GM19467 (cell line): ENCODE measurements at regions not wholly inside any gene's neighbourhood (a gene's known extent, or its start where the extent isn't known, plus 50 kb on each side); places are given as distances from the start of the nearest gene placed in this dataset.
"Not testable (repeated sequence)": the region's sequence is repeated elsewhere in the genome, so short reads cannot be mapped to it uniquely, and the experiment has no call there.

Experiments
- ATAC-seq: cut with Tn5 transposase; IDR thresholded peaks from one replicate; pipeline ENCODE4 v1.9.1; 2021; ENCODE audit warnings: mild to moderate bottlenecking, moderate library complexity; ENCODE audit not compliant: unreplicated experiment

- no peak for ATAC-seq
Measured at GRCh38 chr14:29352706-29353080, 575.0 kb downstream of the PRKD1 start.

GRCh38 chr14:29353513-29353912 is 574.1 kb downstream of the PRKD1 start:
- no peak for ATAC-seq

DNA sequence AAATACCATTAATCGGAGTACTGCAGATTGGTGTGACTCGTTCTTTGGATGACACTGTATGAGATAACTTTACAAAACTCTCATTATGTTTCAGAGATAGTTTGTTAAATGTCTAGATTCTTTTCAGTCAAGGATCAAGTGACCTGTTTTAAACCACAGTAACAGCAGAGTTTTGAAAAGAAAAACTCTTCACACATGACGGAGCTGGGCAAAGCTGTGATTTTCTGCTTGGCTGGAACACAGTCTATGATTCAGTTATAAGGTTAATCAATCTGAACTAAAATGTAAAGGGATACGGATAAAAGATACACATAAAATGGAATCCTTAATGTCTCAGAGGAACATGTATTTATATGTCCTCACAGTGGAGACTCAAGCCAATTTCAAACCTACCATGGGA is 573.2 kb downstream of the PRKD1 start:
- ATAC-seq = no peak

GRCh38 chr14:29355331-29355730 is 572.3 kb downstream of the PRKD1 start:
- no peak for ATAC-seq

- ATAC-seq = no peak
Measured at GRCh38 chr14:29355846-29356245, 571.8 kb downstream of the PRKD1 start.

DNA sequence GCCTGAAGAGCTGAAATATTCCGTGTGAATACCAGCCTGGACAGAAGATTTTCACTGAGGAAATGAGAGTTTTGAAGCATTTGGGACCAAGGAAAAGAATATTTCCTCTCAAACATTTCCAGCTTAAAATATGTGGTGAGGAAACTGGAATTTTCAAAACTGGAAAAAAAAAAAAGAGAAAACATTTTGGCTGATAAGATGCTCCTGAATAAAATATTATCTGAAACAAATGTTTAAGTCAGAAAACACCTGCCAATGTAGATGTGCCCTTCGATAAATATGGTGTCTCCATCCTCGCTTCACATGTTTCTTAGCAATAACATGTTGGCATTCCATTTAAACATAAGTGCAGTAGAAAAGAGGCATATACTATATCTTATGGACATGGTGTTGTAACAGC is 567.0 kb downstream of the PRKD1 start:
- no peak for ATAC-seq

DNA sequence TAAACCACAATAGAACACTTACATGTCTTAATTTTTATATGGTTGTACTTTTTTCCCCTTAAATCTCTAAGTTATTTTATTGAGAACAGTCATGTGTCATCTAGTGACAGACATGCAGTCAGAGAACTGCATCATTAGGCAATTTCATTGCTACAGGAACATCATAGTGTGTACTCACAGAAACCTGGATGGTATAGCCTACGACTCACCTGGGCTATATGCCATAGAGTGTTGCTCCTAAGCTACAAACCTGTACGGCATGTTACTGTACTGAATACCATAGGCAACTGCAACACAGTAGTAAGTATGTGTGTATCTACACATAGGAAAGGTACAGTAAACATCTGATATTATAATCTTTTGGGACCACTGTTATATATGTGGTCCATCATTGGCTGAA is 557.6 kb downstream of the PRKD1 start:
- ATAC-seq = no peak

GRCh38 chr14:29376237-29376636 is 551.4 kb downstream of the PRKD1 start:
- no peak for ATAC-seq

GRCh38 chr14:29380826-29381225 is 546.8 kb downstream of the PRKD1 start:
- no peak for ATAC-seq

DNA sequence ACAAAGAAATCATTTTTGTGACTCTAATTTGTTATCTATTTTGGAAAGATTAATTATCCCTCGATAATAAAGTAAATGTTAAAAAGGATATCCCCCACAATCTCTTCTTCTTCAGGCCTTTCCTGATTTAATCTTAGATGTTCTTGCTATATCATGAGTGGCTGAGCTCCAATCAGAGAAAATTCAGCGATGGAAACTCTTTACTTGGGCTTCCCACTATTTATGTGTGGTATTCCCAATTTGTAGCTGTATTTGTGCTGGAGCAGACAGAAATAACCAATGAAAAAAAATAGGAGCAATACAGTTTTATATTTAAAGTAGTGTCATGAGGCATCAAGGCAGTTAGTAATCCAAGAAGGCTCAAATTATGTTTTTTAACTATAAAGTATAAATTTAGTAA is 539.1 kb downstream of the PRKD1 start:
- no peak for ATAC-seq

GRCh38 chr14:29390081-29390832 is 537.4 kb downstream of the PRKD1 start:
- ATAC-seq = no peak

GRCh38 chr14:29391231-29391630 is 536.4 kb downstream of the PRKD1 start:
- no peak for ATAC-seq

- ATAC-seq = no peak
Measured at GRCh38 chr14:29391801-29392200, 535.8 kb downstream of the PRKD1 start.

DNA sequence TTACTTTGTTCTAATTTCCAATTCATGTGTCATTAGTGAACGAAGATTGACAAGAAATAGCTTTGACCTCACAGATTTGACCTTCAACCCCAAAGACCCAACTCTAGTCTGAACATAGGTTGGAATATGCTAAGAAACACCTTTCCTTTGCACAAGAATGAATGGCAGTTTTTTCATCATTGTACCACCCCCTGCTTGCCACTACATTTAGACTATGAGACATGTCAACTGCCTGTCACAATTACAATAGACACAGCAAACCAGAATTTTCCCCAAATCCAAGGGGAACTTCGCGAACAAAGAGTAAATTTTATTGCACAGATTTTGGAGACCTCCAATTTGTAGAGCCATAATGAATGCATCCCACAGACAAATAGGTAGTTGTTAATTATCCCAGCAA is 535.4 kb downstream of the PRKD1 start:
- ATAC-seq = no peak

DNA sequence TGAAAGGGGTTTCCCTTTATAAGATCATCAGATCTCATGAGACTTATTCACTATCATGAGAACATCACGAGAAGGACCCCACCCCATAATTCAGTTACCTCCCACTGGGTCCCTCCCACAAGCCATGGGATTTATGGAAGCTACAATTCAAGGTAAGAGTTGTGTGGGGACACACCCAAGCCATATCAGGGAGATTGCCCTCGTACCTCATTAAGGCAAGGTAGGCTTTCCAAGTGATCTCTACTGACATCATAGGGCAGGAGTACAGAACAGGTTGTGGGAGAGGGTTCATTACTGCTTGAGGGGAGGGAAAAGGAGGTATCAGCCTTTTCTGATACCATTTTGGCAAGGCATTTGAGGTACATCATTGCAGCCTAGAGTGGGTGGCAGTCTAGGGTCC is 524.6 kb downstream of the PRKD1 start:
- no peak for ATAC-seq

DNA sequence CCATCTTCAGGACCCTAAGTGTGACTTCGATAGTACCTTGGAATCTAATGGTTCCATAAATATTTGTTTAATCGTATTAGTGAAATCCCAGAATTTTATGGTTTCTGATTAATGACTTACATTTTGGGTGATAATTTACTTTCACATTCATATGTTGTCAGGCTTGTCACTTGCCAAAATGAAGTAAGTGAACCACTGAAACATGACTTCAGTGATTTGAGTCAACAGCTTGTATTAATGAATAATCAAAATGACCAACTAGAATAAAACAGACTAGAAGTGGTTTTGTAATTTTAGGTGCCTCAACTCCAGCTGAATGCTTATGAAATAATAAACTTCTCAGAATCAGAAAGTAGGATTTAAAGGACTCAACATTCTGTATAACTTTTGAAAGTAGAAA is 517.1 kb downstream of the PRKD1 start:
- ATAC-seq = peak; percentile 61

DNA sequence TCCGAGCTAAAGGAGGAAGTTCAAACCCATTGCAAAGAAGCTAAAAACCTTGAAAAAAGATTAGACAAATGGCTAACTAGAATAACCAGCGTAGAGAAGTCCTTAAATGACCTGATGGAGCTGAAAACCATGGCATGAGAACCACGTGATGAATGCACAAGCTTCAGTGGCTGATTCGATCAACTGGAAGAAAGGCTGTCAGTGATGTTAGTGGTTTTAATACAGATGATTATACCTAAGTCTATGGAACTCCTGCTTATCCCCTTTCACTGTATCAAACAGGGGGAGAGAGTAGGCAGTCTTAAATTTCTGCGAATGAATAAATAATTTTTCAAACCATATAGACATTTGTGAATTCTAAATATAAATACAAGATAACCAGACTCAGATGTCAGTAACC is 512.7 kb downstream of the PRKD1 start:
- not testable (repeated sequence) for ATAC-seq

GRCh38 chr14:29419736-29420135 is 507.9 kb downstream of the PRKD1 start:
- no peak for ATAC-seq

DNA sequence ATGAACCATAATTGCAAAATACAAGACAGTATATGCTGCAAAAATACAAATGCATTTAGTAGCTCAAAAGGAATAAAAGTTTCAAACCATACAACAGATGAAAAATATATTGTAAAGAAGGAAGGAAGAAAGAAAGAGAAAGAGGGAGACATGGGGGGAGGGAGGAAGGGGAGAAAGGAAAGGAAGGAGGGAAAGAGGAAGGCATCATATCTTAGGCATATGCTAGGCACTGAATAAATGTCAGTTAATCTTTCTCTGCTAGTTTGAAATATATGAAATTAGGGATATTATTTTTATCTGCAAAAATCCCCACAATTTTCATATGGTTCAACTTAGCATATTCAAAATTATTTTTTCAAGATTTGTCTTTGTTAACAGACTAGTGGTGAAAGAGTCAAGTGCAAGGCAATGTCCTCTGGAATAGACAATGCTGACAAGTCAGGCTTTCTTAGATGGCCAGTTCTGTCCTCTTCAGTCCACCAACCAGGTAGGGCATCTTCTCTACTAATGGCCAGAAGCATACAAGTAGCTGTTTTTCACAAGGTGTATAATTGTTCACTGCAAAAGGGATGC is 506.4 kb downstream of the PRKD1 start:
- no peak for ATAC-seq

- ATAC-seq = no peak
Measured at GRCh38 chr14:29425705-29426482, 501.8 kb downstream of the PRKD1 start.

- no peak for ATAC-seq
Measured at GRCh38 chr14:29442696-29443095, 485.0 kb downstream of the PRKD1 start.

DNA sequence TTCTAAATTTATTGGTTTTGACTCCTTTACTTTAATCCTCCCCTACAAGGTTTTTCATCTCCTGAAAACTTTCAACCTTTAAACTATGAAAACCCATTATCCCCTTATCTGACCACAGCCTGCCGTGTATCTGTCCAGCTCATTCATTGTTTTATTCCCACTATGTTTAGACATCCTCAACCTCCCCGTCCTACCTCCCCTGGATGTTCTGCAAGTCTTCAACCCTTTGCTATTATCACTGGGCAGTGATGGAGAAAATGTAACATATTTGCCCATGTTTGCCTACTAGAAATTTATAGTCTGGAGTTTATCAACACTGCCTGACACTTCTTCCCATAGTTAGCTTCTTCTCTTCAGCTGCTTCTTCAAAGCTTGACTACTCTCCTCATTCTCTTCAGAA is 483.4 kb downstream of the PRKD1 start:
- ATAC-seq = no peak
